HL-60 (cell line): ENCODE measurements at regions not wholly inside any gene's neighbourhood (a gene's known extent, or its start where the extent isn't known, plus 50 kb on each side); places are given as distances from the start of the nearest gene placed in this dataset.
"Not testable (repeated sequence)": the region's sequence is repeated elsewhere in the genome, so short reads cannot be mapped to it uniquely, and the experiment has no call there.

Source experiments
- DNase-seq, 2 experiments: peaks; one replicate each; pipeline ENCODE4 v3.0.0-alpha.2; 2010 to 2020; ENCODE audit warnings: low read depth in 1 of 2, low spot score in 1 of 2
- H3K27ac ChIP-seq: fragments of 250-450 bp; sonication (Bioruptor Pico); replicated peaks from 2 replicates; pipeline ENCODE4 v1.5.1; 2020; ENCODE audit warnings: mild to moderate bottlenecking, moderate library complexity
- H3K27me3 ChIP-seq: fragments of 250-450 bp; sonication (Bioruptor Pico); 2 replicates; pipeline ENCODE4 v1.5.1; 2021; ENCODE audit warnings: mild to moderate bottlenecking, moderate library complexity; ENCODE audit not compliant: insufficient read depth, poor library complexity, severe bottlenecking
- H3K4me3 ChIP-seq: replicated peaks from 2 replicates; pipeline ENCODE4 v1.5.1; 2011; ENCODE audit warnings: mild to moderate bottlenecking, control low read depth, low read length; ENCODE audit not compliant: insufficient read depth
- CTCF ChIP-seq: IDR thresholded peaks from one replicate; pipeline ENCODE4 v1.5.1; 2011; ENCODE audit warnings: low read length, control low read depth, inconsistent platforms; ENCODE audit not compliant: insufficient read depth
- GABPA ChIP-seq: IDR thresholded peaks from 2 replicates; pipeline ENCODE4 v1.6.1; 2012; ENCODE audit warnings: low read depth
- POLR2AphosphoS5 ChIP-seq: IDR thresholded peaks from 2 replicates; pipeline ENCODE4 v1.6.1; 2012; ENCODE audit warnings: low read depth
- REST ChIP-seq: IDR thresholded peaks from 2 replicates; pipeline ENCODE4 v1.6.1; 2012; ENCODE audit warnings: low read depth; ENCODE audit not compliant: insufficient replicate concordance
- SPI1 ChIP-seq: IDR thresholded peaks from 2 replicates; pipeline ENCODE4 v1.6.1; 2012; ENCODE audit warnings: low read depth, mild to moderate bottlenecking, borderline replicate concordance

DNA sequence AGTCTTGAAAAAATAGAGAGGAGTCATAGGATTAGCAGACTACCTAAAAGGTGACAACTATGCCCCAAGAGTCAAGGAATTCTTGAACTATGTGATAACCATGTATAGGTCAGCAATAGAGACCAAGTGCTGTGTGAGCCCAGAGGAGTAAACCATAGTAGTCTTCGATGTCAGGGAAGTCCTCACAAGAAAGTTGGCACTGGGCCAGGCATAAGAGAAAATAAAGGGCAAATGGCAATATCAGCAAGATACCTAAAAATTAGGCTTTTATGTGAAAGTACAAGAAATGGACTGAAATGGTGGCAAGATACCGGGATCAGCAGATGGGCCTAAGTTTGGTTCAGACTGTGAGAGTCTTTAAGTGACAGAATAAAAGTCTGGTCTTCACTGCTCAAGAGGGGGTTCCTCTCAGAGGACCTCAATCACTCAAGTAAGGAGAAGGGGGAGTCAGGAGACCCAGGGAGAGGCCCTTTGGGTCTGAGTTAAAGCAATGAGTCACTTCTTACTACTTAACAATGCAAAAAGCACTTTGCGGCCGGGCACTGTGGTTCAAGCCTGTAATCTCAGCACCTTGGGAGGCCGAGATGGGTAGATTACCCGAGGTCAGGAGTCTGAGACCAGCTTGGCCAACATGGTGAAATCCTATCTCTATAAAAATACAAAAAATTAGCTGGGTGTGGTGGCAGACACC, 95.0 kb downstream of the TEX35 start:
- no peaks in the 10 kb centered on the region for H3K27me3 ChIP-seq
- peak in 1 of 2 experiments; percentile 43 for DNase-seq
- H3K4me3 ChIP-seq: no peak overlapping the region
- TF ChIP-seq POLR2AphosphoS5 (no peak), GABPA (no peak), CTCF (no peak)
- 0 out of 2 replicates have a peak overlapping the region, but pooled peaks have one; percentile 10 for H3K27ac ChIP-seq

DNA sequence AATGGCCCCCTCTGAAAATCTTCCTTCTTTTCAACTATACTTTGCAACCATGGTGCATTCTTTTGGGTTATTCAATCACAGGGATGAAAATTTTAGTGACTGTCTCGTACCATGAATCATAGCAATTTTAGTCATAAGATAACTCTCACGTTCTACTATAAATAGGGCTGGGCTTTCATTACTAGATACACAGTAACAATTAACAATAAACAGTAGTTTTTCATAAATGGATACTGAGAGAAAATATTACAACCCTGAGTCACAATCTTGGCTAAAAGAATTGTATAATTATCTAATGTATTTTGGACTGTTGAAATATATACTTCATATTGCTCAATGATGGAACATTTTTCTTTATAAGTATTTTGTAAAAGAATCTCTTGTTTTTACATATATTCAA, 96.1 kb downstream of the TEX35 start:
- H3K27me3 ChIP-seq: no peaks in the 10 kb centered on the region
- no peak for DNase-seq
- H3K4me3 ChIP-seq: no peak overlapping the region
- H3K27ac ChIP-seq: peak overlapping the region; percentile 41
- TF ChIP-seq POLR2AphosphoS5: no peak
- no peak for TF ChIP-seq CTCF
- TF ChIP-seq REST: no peak
- no peak for TF ChIP-seq GABPA
- no peak for TF ChIP-seq SPI1

- not testable (repeated sequence) for DNase-seq, H3K27ac ChIP-seq, H3K27me3 ChIP-seq, H3K4me3 ChIP-seq
Observed at GRCh38 chr1:178610690-178611410, 97.9 kb downstream of the TEX35 start.

GRCh38 chr1:178612261-178612660, 99.4 kb downstream of the TEX35 start:
- DNase-seq: no peak
- Histone ChIP-seq H3K27ac (no peak overlapping the region), H3K4me3 (no peak overlapping the region), H3K27me3 (no peaks in the 10 kb centered on the region)
- TF ChIP-seq REST (no peak), POLR2AphosphoS5 (no peak), GABPA (no peak)
